Central memory CD8-positive, alpha-beta T cell (primary cell): ENCODE measurements at regions not wholly inside any gene's neighbourhood (a gene's known extent, or its start where the extent isn't known, plus 50 kb on each side); places are given as distances from the start of the nearest gene placed in this dataset.

Experiments
- ATAC-seq: fragments of 150-1000 bp; cut with Tn5 transposase; replicated peaks from 2 replicates; pipeline ENCODE4 v1.10.0; 2022; ENCODE audit warnings: mild to moderate bottlenecking, moderate FRiP score, moderate number of reproducible peaks; ENCODE audit not compliant: poor library complexity, severe bottlenecking; ENCODE audit errors: extremely low read depth
- DNase-seq, 2 donors: peaks; one replicate each; pipeline ENCODE4 v3.0.0; 2021; ENCODE audit warnings: low spot score in 2 of 2
- H3K27ac Mint-ChIP-seq: one replicate; pipeline ENCODE4 v1.8.0; 2022; ENCODE audit warnings: low read depth, mild to moderate bottlenecking, moderate library complexity, mixed read lengths
- H3K27me3 Mint-ChIP-seq: one replicate; pipeline ENCODE4 v1.8.0; 2022; ENCODE audit warnings: mixed read lengths
- H3K36me3 Mint-ChIP-seq: one replicate; pipeline ENCODE4 v1.8.0; 2022; ENCODE audit warnings: mild to moderate bottlenecking, moderate library complexity, mixed read lengths; ENCODE audit not compliant: insufficient read depth
- H3K4me1 Mint-ChIP-seq: one replicate; pipeline ENCODE4 v1.8.0; 2022; ENCODE audit warnings: mixed read lengths
- H3K4me3 Mint-ChIP-seq: one replicate; pipeline ENCODE4 v1.8.0; 2022; ENCODE audit warnings: mild to moderate bottlenecking, moderate library complexity, mixed read lengths
- H3K9me3 Mint-ChIP-seq: one replicate; pipeline ENCODE4 v1.8.0; 2022; ENCODE audit warnings: mixed read lengths

DNA sequence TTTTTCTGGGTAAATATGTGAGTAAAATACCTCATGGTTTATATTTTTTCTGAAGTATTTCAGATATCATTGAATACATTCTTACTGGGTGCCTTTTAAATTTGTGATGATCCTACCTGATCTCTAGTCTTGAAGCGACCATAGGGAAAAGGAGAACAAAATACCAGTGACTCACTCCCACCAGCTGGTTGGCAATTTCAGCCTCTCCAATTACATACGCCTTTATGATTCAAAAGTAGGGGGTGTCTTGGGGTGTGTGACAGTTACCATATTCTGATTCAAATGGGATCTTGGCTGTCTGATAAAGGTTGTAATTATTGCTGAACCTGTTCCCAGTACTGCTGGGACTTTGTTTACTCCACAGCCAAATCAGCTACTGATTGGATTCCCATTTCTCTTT, 175.9 kb upstream of the NXPH2 start:
- peaks cover 20% of the 10 kb centered on the region for H3K9me3 Mint-ChIP-seq
- H3K27ac Mint-ChIP-seq: no peak overlapping the region
- ATAC-seq (no peak), DNase-seq (no peak)
- no peak overlapping the region for H3K4me3 Mint-ChIP-seq
- no peaks in the 10 kb centered on the region for H3K36me3 Mint-ChIP-seq
- H3K4me1 Mint-ChIP-seq: no peaks in the 10 kb centered on the region
- no peaks in the 10 kb centered on the region for H3K27me3 Mint-ChIP-seq

GRCh38 chr2:138950486-138950885, 170.3 kb upstream of the NXPH2 start:
- H3K27me3 Mint-ChIP-seq: no peaks in the 10 kb centered on the region
- H3K27ac Mint-ChIP-seq: no peak overlapping the region
- ATAC-seq: no peak
- peaks cover 16% of the 10 kb centered on the region for H3K9me3 Mint-ChIP-seq
- no peak for DNase-seq
- no peaks in the 10 kb centered on the region for H3K36me3 Mint-ChIP-seq
- H3K4me3 Mint-ChIP-seq: no peak overlapping the region
- no peaks in the 10 kb centered on the region for H3K4me1 Mint-ChIP-seq

DNA sequence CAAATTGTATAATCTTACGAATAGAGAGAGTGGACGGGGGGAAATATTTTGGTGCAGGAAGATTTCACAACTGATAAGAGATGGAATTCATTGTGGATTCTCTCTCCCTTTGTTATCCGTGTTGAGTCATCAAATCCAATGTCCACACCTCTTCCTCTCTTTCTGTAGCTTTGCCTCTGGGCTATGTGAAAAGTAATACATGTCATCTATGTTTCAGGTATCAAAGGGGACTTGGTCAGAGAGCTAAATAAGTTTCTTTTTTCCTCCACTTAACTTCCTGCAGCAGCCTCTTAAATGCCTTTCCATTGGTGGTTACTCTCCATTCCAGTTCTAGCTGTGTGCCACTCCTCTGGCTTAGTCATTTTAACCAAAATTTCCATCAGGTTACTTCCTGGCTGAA, 169.3 kb upstream of the NXPH2 start:
- H3K36me3 Mint-ChIP-seq: no peaks in the 10 kb centered on the region
- no peaks in the 10 kb centered on the region for H3K27me3 Mint-ChIP-seq
- ATAC-seq (no peak), DNase-seq (no peak)
- no peaks in the 10 kb centered on the region for H3K4me1 Mint-ChIP-seq
- no peak overlapping the region for H3K27ac Mint-ChIP-seq
- no peak overlapping the region for H3K4me3 Mint-ChIP-seq
- peaks cover 12% of the 10 kb centered on the region for H3K9me3 Mint-ChIP-seq

- DNase-seq: no peak
- Mint-ChIP-seq H3K36me3 (no peaks in the 10 kb centered on the region), H3K4me3 (no peak overlapping the region), H3K27me3 (no peaks in the 10 kb centered on the region), H3K27ac (no peak overlapping the region), H3K9me3 (peaks cover 6% of the 10 kb centered on the region), H3K4me1 (no peaks in the 10 kb centered on the region)
- no peak for ATAC-seq
Measured at GRCh38 chr2:138948070-138948539, 167.9 kb upstream of the NXPH2 start.

DNA sequence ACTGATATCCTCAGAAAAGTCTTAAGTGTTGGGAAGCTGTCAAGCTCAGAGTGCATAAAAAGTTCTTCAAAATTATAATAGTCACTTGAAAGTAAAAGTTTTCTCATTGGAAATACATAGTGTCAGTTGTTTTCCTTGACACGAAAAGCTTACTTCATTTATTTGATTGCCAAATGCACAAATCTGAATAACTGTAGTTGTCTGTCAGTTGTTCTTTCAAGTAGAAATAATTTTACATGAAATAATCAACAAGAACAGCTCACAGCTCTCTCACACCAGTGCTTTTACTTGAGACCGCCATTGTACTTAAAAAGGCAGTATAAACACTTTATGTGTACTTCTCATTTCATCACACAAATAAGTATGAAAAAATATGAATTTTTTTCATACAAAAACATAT, 163.3 kb upstream of the NXPH2 start:
- H3K4me1 Mint-ChIP-seq: no peaks in the 10 kb centered on the region
- no peak for ATAC-seq
- DNase-seq: no peak
- H3K9me3 Mint-ChIP-seq: peaks cover 22% of the 10 kb centered on the region
- no peak overlapping the region for H3K4me3 Mint-ChIP-seq
- no peak overlapping the region for H3K27ac Mint-ChIP-seq
- H3K27me3 Mint-ChIP-seq: no peaks in the 10 kb centered on the region
- H3K36me3 Mint-ChIP-seq: no peaks in the 10 kb centered on the region

DNA sequence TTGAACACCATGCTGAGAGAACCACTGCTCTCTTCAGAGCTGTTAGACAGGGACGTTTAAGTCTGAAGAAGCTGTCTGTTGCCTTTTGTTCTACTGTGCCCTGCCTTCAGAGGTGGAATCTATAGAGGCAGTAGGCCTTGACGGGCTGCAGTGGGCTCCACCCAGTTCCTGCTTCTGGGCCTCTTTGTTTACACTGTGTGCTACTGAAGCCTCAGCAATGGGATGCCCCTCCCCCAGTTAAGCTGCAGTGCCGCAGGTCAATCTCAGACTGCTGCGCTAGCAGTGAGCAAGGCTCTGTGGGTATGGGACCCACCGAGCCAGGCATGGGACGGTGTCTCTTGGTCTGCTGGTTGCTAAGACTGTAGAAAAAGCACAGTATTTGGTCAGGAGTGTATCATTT, 162.3 kb upstream of the NXPH2 start:
- no peak for ATAC-seq
- Mint-ChIP-seq H3K36me3 (no peaks in the 10 kb centered on the region), H3K27me3 (no peaks in the 10 kb centered on the region)

DNA sequence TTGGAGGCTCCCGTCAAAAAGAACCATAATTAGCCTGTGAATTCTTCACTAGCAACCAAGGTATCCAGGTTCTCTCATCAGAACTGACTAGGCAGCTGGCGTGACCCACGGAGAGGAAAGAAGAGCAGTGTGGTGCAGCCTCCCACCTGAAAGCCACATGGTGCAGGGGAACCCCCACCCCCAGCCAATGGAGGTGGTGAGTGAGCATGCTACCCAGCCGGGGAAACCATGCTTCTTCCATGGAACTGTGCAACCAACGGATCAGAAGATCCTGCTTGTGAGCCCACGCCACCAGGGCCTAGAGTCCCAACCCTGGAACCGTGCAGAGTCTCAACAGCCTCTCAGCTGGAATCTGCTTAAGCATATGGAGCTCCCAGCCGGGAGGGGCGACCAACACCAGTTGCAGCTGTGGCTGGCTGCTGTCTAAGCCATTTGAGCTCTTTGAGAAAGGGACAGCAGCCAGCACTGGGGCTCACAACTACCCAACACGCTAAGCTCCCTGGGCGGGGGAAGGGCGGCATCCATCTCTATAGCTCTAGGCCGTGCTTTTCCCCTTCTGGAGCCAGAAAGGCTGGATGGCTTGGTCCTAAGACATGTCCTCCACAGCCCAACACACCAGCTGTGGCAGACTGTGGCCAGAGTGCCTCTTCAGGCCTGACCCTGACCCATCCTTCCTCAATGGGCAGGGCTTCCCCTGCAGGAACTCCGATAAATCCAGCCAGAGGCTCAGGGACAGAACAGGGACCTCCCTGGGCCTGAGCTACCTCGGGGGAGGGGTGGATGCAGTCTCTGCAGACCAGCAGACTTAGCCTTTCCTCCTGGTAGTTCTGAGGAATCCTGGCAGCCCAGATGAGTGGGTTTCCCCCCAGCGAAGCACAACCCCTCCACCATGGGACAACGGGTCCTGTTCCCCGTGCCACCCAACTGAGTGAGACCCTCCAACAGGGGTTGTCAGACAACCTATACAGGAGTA, 151.4 kb upstream of the NXPH2 start:
- peaks cover 1% of the 10 kb centered on the region for H3K36me3 Mint-ChIP-seq
- no peaks in the 10 kb centered on the region for H3K4me1 Mint-ChIP-seq
- ATAC-seq (no peak), DNase-seq (no peak)
- peaks cover 5% of the 10 kb centered on the region for H3K9me3 Mint-ChIP-seq
- no peaks in the 10 kb centered on the region for H3K27me3 Mint-ChIP-seq
- H3K27ac Mint-ChIP-seq: no peak overlapping the region
- H3K4me3 Mint-ChIP-seq: no peak overlapping the region

More for the DNA sequence above, 162.3 kb upstream of the NXPH2 start:
- H3K9me3 Mint-ChIP-seq: peaks cover 25% of the 10 kb centered on the region
- H3K4me3 Mint-ChIP-seq: no peak overlapping the region
- H3K4me1 Mint-ChIP-seq: no peaks in the 10 kb centered on the region
- H3K27ac Mint-ChIP-seq: no peak overlapping the region
- DNase-seq: no peak

- ATAC-seq (no peak), DNase-seq (no peak)
- no peaks in the 10 kb centered on the region for H3K27me3 Mint-ChIP-seq
- H3K27ac Mint-ChIP-seq: no peak overlapping the region
- no peak overlapping the region for H3K4me3 Mint-ChIP-seq
- peaks cover 1% of the 10 kb centered on the region for H3K36me3 Mint-ChIP-seq
- H3K4me1 Mint-ChIP-seq: no peaks in the 10 kb centered on the region
- H3K9me3 Mint-ChIP-seq: peaks cover 5% of the 10 kb centered on the region
Measured at GRCh38 chr2:138930571-138930970, 150.4 kb upstream of the NXPH2 start.

GRCh38 chr2:138928374-138929021, 148.3 kb upstream of the NXPH2 start:
- ATAC-seq (no peak), DNase-seq (no peak)
- Mint-ChIP-seq H3K36me3 (peaks cover 1% of the 10 kb centered on the region), H3K9me3 (peaks cover 5% of the 10 kb centered on the region), H3K27me3 (no peaks in the 10 kb centered on the region), H3K4me3 (no peak overlapping the region), H3K4me1 (no peaks in the 10 kb centered on the region), H3K27ac (no peak overlapping the region)

DNA sequence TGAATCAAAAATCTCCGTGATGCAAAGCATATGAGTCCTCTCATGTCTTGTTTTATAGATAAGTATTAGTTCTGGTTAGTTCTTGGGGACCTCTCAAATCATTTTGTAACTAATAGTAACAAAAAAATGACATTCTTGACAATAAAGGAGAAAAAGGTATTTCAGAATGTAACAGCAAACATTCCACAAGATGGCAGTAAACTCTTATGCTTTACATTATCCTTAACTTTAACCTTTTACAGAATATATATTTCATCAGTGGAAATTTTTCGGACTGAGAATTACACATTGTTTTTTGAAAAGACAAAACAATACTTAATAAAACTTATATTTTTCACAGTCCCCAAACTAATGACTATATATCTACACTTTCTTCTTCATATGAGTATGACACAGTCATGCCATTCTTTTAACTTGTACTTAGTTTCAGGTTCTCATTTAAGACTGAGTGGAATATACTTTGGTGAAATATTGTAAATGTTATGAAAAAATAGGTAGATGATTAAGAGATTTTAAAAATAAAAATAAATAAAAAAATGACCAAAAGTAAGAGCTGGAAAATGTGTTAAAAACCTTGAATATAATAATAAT, 142.9 kb upstream of the NXPH2 start:
- ATAC-seq: no peak
- Mint-ChIP-seq H3K4me1 (no peaks in the 10 kb centered on the region), H3K4me3 (no peak overlapping the region), H3K36me3 (no peaks in the 10 kb centered on the region), H3K27me3 (no peaks in the 10 kb centered on the region), H3K9me3 (peaks cover 5% of the 10 kb centered on the region), H3K27ac (no peak overlapping the region)
- no peak for DNase-seq

DNA sequence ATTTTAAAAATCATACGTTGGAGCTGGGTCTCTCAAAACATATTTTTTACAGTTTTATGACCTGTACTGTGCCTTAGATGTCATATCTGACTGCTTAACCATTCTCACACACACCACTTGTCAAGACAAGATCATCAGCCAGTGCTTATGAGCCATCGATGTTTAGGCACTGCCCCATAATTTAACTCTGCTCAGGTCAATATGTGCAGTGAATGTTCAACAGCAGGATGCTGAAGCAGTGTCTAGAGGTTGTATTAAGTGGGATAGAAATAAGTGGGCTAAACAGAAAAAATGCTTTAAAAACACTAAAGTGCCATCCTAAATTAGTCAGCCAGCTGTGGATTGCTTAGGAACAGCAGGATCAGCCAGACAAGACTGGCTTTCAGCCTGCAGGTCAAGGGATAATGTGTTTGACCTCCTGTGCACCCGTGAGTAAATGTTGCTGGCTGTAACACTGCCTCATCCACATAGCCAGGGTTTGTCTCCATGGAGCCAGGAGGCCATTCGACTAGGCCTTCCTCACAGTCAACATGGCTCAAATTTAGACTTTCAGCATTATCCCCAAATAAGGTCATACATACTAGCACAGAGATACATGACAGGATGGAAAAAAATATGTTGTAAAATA, 139.0 kb upstream of the NXPH2 start:
- H3K27ac Mint-ChIP-seq: no peak overlapping the region
- peaks cover 12% of the 10 kb centered on the region for H3K9me3 Mint-ChIP-seq
- H3K4me3 Mint-ChIP-seq: no peak overlapping the region
- H3K4me1 Mint-ChIP-seq: no peaks in the 10 kb centered on the region
- H3K36me3 Mint-ChIP-seq: no peaks in the 10 kb centered on the region
- no peak for ATAC-seq
- no peaks in the 10 kb centered on the region for H3K27me3 Mint-ChIP-seq
- no peak for DNase-seq

DNA sequence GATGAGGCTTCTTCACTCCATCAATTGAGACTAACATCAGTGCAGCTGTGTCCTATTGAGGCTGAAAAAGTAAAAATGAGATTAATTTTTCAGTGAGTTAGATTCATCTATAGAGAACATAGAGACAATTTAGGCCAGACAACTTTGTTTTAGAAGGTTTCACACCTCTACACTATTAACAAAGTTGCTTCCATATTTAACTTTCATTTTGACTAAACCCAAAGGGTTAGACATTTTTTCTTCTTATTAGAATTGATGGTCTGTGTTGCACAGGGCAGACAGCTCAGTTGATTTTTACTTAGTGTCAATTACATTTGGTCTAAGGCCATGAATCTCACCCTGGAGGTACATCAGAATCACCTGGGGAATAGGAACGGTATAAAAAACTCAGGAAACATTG, 130.2 kb upstream of the NXPH2 start:
- Mint-ChIP-seq H3K9me3 (peaks cover 21% of the 10 kb centered on the region), H3K27me3 (no peaks in the 10 kb centered on the region), H3K36me3 (no peaks in the 10 kb centered on the region), H3K27ac (no peak overlapping the region), H3K4me3 (no peak overlapping the region), H3K4me1 (no peaks in the 10 kb centered on the region)
- DNase-seq (no peak), ATAC-seq (no peak)
